ENCODE measurements at regions not wholly inside any gene's neighbourhood (a gene's known extent, or its start where the extent isn't known, plus 50 kb on each side); places are given as distances from the start of the nearest gene placed in this dataset.

- no peak overlapping the region for H3K4me2 ChIP-seq (ENCODE audit: low read length)
- no peak overlapping the region for H2AFZ ChIP-seq (ENCODE audit: low read length)
Observed at GRCh38 chr13:72132075-72132474, 265.1 kb upstream of the DACH1 start.

GRCh38 chr13:72129117-72129516 is 262.1 kb upstream of the DACH1 start:
- no peak overlapping the region for H2AFZ ChIP-seq (ENCODE audit: low read length)
- no peaks in the 10 kb centered on the region for H3F3A ChIP-seq (ENCODE audit: insufficient read depth, low read length)
- H3K4me3 ChIP-seq (ENCODE audit: low read depth, low read length, poor library complexity, severe bottlenecking) = no peak overlapping the region
- no peaks in the 10 kb centered on the region for H3K4me1 ChIP-seq (ENCODE audit: insufficient read depth, low read length, severe bottlenecking)
- H3K36me3 ChIP-seq (ENCODE audit: insufficient read depth, low read length) = no peaks in the 10 kb centered on the region
- H3K9me3 ChIP-seq (ENCODE audit: low read length) = no peaks in the 10 kb centered on the region
- H3K27ac ChIP-seq (ENCODE audit: low read depth, low read length, poor library complexity, severe bottlenecking) = no peak overlapping the region
- TF ChIP-seq, protein P1, sequence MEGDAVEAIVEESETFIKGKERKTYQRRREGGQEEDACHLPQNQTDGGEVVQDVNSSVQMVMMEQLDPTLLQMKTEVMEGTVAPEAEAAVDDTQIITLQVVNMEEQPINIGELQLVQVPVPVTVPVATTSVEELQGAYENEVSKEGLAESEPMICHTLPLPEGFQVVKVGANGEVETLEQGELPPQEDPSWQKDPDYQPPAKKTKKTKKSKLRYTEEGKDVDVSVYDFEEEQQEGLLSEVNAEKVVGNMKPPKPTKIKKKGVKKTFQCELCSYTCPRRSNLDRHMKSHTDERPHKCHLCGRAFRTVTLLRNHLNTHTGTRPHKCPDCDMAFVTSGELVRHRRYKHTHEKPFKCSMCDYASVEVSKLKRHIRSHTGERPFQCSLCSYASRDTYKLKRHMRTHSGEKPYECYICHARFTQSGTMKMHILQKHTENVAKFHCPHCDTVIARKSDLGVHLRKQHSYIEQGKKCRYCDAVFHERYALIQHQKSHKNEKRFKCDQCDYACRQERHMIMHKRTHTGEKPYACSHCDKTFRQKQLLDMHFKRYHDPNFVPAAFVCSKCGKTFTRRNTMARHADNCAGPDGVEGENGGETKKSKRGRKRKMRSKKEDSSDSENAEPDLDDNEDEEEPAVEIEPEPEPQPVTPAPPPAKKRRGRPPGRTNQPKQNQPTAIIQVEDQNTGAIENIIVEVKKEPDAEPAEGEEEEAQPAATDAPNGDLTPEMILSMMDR (IDR thresholded peaks at IDR 0.05; ENCODE audit: low read length) = no peak
- TF ChIP-seq EZH2 (IDR thresholded peaks at IDR 0.05; ENCODE audit: borderline replicate concordance, low read length) = no peak
- H3K79me2 ChIP-seq (ENCODE audit: insufficient read depth, low read length) = no peaks in the 10 kb centered on the region
- H4K20me1 ChIP-seq (ENCODE audit: insufficient read depth, low read length) = no peaks in the 10 kb centered on the region
- H3K4me2 ChIP-seq (ENCODE audit: low read length) = no peak overlapping the region
- no peaks in the 10 kb centered on the region for H3K9me2 ChIP-seq (ENCODE audit: low read depth, low read length)
- H3K27me3 ChIP-seq (ENCODE audit: insufficient read depth, low read length) = no peaks in the 10 kb centered on the region
- no peak overlapping the region for H3K9ac ChIP-seq (ENCODE audit: low read length)

More at GRCh38 chr13:72132075-72132474, 265.1 kb upstream of the DACH1 start:
- H3K4me3 ChIP-seq (ENCODE audit: low read depth, low read length, poor library complexity, severe bottlenecking) = no peak overlapping the region
- H3K4me1 ChIP-seq (ENCODE audit: insufficient read depth, low read length, severe bottlenecking) = no peaks in the 10 kb centered on the region
- no peaks in the 10 kb centered on the region for H3K27me3 ChIP-seq (ENCODE audit: insufficient read depth, low read length)
- H3F3A ChIP-seq (ENCODE audit: insufficient read depth, low read length) = no peaks in the 10 kb centered on the region
- H3K36me3 ChIP-seq (ENCODE audit: insufficient read depth, low read length) = no peaks in the 10 kb centered on the region
- no peaks in the 10 kb centered on the region for H3K9me2 ChIP-seq (ENCODE audit: low read depth, low read length)
- TF ChIP-seq EZH2 (IDR thresholded peaks at IDR 0.05; ENCODE audit: borderline replicate concordance, low read length) = no peak
- TF ChIP-seq, protein P1 (IDR thresholded peaks at IDR 0.05; ENCODE audit: low read length) = no peak
- H3K9me3 ChIP-seq (ENCODE audit: low read length) = no peaks in the 10 kb centered on the region
- H3K27ac ChIP-seq (ENCODE audit: low read depth, low read length, poor library complexity, severe bottlenecking) = no peak overlapping the region
- H4K20me1 ChIP-seq (ENCODE audit: insufficient read depth, low read length) = no peaks in the 10 kb centered on the region
- no peaks in the 10 kb centered on the region for H3K79me2 ChIP-seq (ENCODE audit: insufficient read depth, low read length)
- H3K9ac ChIP-seq (ENCODE audit: low read length) = no peak overlapping the region

DNA sequence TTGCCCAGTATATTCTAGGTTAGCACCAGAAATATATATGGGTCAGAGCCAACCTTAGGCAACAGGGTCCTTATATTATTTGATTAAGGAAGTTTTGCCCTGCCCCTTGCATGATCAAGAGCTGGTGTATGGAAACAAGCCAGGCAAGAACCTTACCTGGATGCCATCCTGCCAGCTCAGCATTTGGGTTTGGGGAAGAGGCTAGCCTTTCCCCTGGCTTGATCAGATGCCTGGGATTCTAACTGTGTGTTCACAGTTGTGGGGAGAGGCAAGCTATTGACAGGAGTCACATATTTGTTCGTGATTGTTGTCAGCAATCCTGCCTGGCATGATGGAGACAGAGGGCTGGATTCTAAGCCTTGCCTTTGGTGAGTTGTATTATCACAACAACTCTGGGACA is 260.0 kb upstream of the DACH1 start:
- H3K9me2 ChIP-seq (ENCODE audit: low read depth, low read length) = no peaks in the 10 kb centered on the region
- H3K4me2 ChIP-seq (ENCODE audit: low read length) = no peak overlapping the region
- no peak for TF ChIP-seq EZH2 (IDR thresholded peaks at IDR 0.05; ENCODE audit: borderline replicate concordance, low read length)
- TF ChIP-seq, protein P1 (IDR thresholded peaks at IDR 0.05; ENCODE audit: low read length) = no peak
- no peaks in the 10 kb centered on the region for H3K79me2 ChIP-seq (ENCODE audit: insufficient read depth, low read length)
- H3K9me3 ChIP-seq (ENCODE audit: low read length) = no peaks in the 10 kb centered on the region
- H4K20me1 ChIP-seq (ENCODE audit: insufficient read depth, low read length) = no peaks in the 10 kb centered on the region
- no peaks in the 10 kb centered on the region for H3K27me3 ChIP-seq (ENCODE audit: insufficient read depth, low read length)
- no peak overlapping the region for H3K4me3 ChIP-seq (ENCODE audit: low read depth, low read length, poor library complexity, severe bottlenecking)
- no peak overlapping the region for H3K27ac ChIP-seq (ENCODE audit: low read depth, low read length, poor library complexity, severe bottlenecking)
- no peak overlapping the region for H2AFZ ChIP-seq (ENCODE audit: low read length)
- H3K4me1 ChIP-seq (ENCODE audit: insufficient read depth, low read length, severe bottlenecking) = no peaks in the 10 kb centered on the region
- no peaks in the 10 kb centered on the region for H3F3A ChIP-seq (ENCODE audit: insufficient read depth, low read length)
- no peaks in the 10 kb centered on the region for H3K36me3 ChIP-seq (ENCODE audit: insufficient read depth, low read length)
- no peak overlapping the region for H3K9ac ChIP-seq (ENCODE audit: low read length)

Measured in OCI-LY1 (cell line).